ENCODE measurements at regions not wholly inside any gene's neighbourhood (a gene's known extent, or its start where the extent isn't known, plus 50 kb on each side); places are given as distances from the start of the nearest gene placed in this dataset.

DNA sequence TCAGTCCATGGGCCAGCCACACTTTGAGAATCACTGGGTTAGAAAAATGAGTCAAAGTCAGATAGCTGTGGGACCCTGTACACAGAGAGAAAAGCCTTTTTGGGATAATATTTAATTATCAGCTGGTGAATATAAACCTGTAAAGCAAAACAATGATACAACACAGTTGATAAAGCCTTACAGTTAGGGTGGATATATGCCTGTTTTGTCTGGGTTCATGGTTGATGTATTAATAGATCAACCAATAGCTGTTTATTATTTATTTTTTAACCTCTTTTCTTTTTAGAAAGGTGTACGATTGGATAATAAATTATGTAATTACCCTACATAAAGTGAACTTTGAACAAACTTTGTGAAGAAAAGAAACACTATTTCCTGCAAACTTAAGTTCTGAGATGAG is 145.6 kb downstream of the TDRD15 start:
- Histone ChIP-seq H3K79me1 (ENCODE audit: low read depth in 1 of 2, low read length in 2 of 2) (no peaks in the 10 kb centered on the region), H3K23ac (ENCODE audit: low read depth, low read length) (no peak overlapping the region), H3K4me1 (ENCODE audit: control insufficient read depth, insufficient read depth, low read length) (no peaks in the 10 kb centered on the region), H3K4me2 (ENCODE audit: low read depth, low read length) (no peak overlapping the region), H2BK120ac (ENCODE audit: low read depth, low read length) (no peak overlapping the region), H2BK20ac (ENCODE audit: low read depth, low read length) (no peak overlapping the region), H4K8ac (ENCODE audit: low read depth in 2 of 2, low read length in 2 of 2) (no peak overlapping the region), H3K4me3 (ENCODE audit: insufficient read depth, low read depth, low read length) (no peak overlapping the region), H4K5ac (ENCODE audit: low read depth, low read length) (no peak overlapping the region), H2AFZ (replicated peaks; ENCODE audit: low read length, poor library complexity) (no peak overlapping the region), H3K9me3 (ENCODE audit: control insufficient read depth, insufficient read depth, low read length) (no peaks in the 10 kb centered on the region), H3K4ac (ENCODE audit: low read depth, low read length) (no peak overlapping the region), H4K20me1 (ENCODE audit: insufficient read depth, low read length) (no peaks in the 10 kb centered on the region), H3K27ac (ENCODE audit: insufficient read depth, low read length) (no peak overlapping the region), H2BK5ac (ENCODE audit: low read depth, low read length, poor library complexity, severe bottlenecking) (no peak overlapping the region), H4K91ac (ENCODE audit: insufficient read depth, low read depth, low read length) (no peak overlapping the region), H3K9me1 (ENCODE audit: insufficient read depth, low read length) (no peaks in the 10 kb centered on the region), H3K18ac (ENCODE audit: low read depth, low read length) (no peak overlapping the region), H3K36me3 (ENCODE audit: control insufficient read depth, insufficient read depth, low read length) (no peaks in the 10 kb centered on the region), H3K56ac (ENCODE audit: extremely low read depth, insufficient read depth, low read length) (no peak overlapping the region), H2BK15ac (ENCODE audit: low read depth, low read length) (no peak overlapping the region), H3K14ac (replicated peaks; ENCODE audit: low read depth, low read length) (no peak overlapping the region), H2AK5ac (ENCODE audit: low read depth, low read length) (no peak overlapping the region), H3K27me3 (ENCODE audit: control insufficient read depth, insufficient read depth, low read length) (no peaks in the 10 kb centered on the region; the same call in 1 of the 2 replicates), H2AK9ac (replicated peaks; ENCODE audit: low read depth, low read length, poor library complexity) (no peak overlapping the region), H3K9ac (ENCODE audit: low read depth, low read length) (no peak overlapping the region)
- DNase-seq, result no peak
- ChIA-PET CTCF (no interaction called here), POLR2A (ENCODE audit: unreplicated experiment) (no interaction called here)
- dilution Hi-C loops (cut with HindIII; ENCODE audit: low sequenced_read_pairs, unreplicated experiment) (no loop called here), in situ Hi-C loops (cut with MboI; ENCODE audit: low sequenced_read_pairs) (no loop called here), intact Hi-C loops (cut with micrococcal nuclease) (no loop called here)
- ATAC-seq (ENCODE audit: low read depth), result no peak
- TF ChIP-seq RFX5 (IDR thresholded peaks at IDR 0.05; ENCODE audit: low read depth, low read length) (no peak), MXI1 (IDR thresholded peaks at IDR 0.05; ENCODE audit: borderline replicate concordance, low read depth, low read length) (no peak), RCOR1 (IDR thresholded peaks at IDR 0.05; ENCODE audit: insufficient replicate concordance, low read length) (no peak), RAD21 (IDR thresholded peaks at IDR 0.05; ENCODE audit: low read length) (no peak), CEBPB (IDR thresholded peaks at IDR 0.05; ENCODE audit: low read depth, low read length) (no peak), MAZ (IDR thresholded peaks at IDR 0.05; ENCODE audit: borderline replicate concordance, low read depth, low read length) (no peak), NFE2L2 (IDR thresholded peaks at IDR 0.05; ENCODE audit: low read depth, low read length) (no peak), MAFK (IDR thresholded peaks at IDR 0.05; ENCODE audit: low read depth, low read length) (no peak), FOS (IDR thresholded peaks at IDR 0.05; ENCODE audit: low read depth, low read length) (no peak), POLR2A (IDR thresholded peaks at IDR 0.05; ENCODE audit: low read depth, low read length) (no peak), BHLHE40 (IDR thresholded peaks at IDR 0.05; ENCODE audit: low read depth, low read length) (no peak), CHD1 (IDR thresholded peaks at IDR 0.05; ENCODE audit: low read depth, low read length) (no peak), SMC3 (IDR thresholded peaks at IDR 0.05; ENCODE audit: low read depth, low read length) (no peak)
- TF ChIP-seq, protein P1, sequence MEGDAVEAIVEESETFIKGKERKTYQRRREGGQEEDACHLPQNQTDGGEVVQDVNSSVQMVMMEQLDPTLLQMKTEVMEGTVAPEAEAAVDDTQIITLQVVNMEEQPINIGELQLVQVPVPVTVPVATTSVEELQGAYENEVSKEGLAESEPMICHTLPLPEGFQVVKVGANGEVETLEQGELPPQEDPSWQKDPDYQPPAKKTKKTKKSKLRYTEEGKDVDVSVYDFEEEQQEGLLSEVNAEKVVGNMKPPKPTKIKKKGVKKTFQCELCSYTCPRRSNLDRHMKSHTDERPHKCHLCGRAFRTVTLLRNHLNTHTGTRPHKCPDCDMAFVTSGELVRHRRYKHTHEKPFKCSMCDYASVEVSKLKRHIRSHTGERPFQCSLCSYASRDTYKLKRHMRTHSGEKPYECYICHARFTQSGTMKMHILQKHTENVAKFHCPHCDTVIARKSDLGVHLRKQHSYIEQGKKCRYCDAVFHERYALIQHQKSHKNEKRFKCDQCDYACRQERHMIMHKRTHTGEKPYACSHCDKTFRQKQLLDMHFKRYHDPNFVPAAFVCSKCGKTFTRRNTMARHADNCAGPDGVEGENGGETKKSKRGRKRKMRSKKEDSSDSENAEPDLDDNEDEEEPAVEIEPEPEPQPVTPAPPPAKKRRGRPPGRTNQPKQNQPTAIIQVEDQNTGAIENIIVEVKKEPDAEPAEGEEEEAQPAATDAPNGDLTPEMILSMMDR (conservative IDR thresholded peaks at IDR 0.05; ENCODE audit: low read depth, low read length), result no peak
- TF ChIP-seq, protein P2, sequence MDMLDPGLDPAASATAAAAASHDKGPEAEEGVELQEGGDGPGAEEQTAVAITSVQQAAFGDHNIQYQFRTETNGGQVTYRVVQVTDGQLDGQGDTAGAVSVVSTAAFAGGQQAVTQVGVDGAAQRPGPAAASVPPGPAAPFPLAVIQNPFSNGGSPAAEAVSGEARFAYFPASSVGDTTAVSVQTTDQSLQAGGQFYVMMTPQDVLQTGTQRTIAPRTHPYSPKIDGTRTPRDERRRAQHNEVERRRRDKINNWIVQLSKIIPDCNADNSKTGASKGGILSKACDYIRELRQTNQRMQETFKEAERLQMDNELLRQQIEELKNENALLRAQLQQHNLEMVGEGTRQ (IDR thresholded peaks at IDR 0.05; ENCODE audit: low read depth, low read length), result no peak
- TF ChIP-seq, protein P3, sequence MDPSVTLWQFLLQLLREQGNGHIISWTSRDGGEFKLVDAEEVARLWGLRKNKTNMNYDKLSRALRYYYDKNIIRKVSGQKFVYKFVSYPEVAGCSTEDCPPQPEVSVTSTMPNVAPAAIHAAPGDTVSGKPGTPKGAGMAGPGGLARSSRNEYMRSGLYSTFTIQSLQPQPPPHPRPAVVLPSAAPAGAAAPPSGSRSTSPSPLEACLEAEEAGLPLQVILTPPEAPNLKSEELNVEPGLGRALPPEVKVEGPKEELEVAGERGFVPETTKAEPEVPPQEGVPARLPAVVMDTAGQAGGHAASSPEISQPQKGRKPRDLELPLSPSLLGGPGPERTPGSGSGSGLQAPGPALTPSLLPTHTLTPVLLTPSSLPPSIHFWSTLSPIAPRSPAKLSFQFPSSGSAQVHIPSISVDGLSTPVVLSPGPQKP (IDR thresholded peaks at IDR 0.05; ENCODE audit: borderline replicate concordance, low read depth, low read length), result no peak
- no TSS peak for BruUV-seq (replicated peaks)
- no CpG with 5 or more reads among the region's 1 CpG for WGBS, 2 experiments (ENCODE audit: extremely low coverage in 2 of 2, insufficient read length in 1 of 2)

Data from IMR-90 (cell line).